Umbilical cord (tissue), 1 donor: ENCODE measurements at regions not wholly inside any gene's neighbourhood (a gene's known extent, or its start where the extent isn't known, plus 50 kb on each side); places are given as distances from the start of the nearest gene placed in this dataset.
"Not testable (repeated sequence)": the region's sequence is repeated elsewhere in the genome, so short reads cannot be mapped to it uniquely, and the experiment has no call there.

Experiments used
- DNase-seq: peaks from one replicate; pipeline ENCODE4 v3.0.0-alpha.2; 2015; ENCODE audit warnings: low spot score

DNA sequence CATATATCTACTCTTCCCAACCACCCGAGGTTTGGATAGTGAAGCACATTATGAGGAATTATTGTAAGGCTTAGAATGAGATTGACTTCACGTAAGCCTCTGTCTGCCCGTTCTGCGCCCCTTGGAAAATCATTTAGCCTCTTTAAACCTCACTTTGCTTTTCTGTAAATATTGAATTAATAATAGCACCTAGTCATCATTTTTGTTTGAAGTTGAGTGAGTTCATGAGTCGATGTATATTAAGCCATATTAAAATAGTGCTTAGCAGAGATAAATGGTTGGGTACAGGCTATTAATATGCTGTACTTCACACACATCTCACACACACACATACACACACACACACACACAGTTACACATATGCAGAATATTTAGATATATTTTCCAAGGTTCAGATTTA lies 344.8 kb upstream of the EYS start:
- DNase-seq: no peak

DNA sequence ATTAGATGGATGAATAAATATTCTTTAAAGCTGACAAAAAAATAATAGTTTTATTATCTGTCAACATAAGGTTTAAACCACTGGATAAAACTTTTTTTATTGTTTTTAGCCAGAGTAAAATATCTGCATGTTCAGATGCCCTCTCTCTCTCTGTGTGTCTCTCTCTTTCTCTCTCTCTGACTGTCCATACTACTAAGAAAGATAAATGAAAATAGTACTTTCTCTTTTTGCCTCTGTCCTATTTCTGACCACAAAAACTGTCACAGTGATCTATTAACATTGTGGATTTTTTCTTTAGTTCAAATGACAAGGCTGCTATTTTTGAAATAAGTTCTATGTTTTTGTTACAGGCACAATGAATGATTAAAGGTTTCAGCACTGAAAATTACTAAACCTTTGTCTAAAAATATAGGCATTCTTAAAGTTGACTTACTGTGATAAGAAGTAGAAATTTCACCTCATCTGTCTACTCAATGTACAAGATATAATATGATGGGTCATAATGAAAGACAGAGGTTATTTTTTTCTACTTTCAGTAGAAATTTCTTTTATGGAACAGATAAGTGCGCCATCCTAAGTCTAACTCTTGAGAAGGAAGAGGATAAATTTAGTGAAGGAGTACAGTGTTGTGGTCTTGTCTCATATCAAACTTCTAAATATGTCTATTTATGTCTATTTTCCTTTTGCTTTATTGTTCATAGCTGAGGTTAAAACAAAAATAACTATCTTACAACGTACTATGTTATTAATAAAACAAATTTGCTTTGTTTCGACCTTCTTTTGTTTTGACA lies 341.9 kb upstream of the EYS start:
- DNase-seq: no peak

DNA sequence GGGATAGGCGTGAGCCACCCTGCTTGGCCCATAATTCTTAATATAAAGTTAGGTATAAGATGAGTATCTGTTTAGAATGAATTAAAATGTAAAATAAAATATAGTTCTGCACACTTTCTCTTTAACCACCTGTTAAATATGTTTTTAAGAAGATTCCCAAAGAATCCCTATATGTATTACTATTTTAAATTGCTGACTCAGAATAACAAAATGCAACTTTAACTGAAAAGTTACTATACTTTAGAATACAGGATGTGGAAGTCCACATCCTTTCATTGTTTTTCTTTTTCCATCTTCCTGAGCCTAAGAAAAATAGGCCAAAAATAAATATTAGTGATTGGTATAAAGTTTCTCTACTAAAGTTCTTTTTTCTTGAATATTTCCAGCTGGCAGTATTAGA lies 325.6 kb upstream of the EYS start:
- DNase-seq: no peak

DNA sequence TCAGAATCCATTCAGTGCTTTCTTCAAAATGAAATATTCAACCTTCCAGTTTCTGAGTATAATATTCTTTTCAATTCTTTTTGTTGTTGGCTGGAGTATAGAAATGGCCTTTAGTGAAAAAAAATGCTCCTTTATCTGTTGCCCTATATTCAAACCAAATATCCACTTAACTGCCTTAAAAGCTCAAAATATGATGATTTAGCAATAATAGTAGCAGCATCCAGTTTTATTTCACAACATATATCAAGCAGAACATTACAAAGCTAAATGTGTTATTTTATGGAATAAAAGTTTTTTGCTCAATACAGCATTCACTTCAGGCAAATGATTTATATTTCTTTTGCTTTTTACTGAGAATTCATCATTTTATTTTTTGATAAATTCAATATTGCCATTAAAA lies 322.4 kb upstream of the EYS start:
- no peak for DNase-seq

DNA sequence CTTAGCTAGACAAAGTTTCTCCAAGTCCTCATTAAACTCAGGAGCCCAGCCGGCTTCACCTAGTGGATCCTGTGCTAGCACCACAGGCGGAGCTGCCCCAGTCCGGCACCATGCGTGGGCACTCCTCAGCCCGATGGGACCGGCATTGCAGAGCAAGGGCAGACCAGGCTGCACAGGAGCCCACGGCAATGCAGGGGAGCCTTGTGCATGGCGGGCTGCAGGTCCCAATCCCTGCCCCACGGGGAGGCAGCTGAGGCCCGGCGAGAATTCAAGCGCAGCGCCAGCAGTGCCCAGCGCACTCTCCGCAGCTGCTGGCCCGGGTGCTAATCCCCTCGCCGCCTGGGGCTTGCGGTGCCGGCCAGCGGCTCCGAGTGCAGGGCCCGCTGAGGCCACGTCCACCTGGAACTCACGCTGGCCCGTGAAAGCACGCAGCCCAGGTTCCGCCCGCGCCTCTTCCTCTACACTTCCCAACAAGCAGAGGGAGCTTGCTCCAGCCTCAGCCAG lies 292.3 kb upstream of the EYS start:
- no peak for DNase-seq

DNA sequence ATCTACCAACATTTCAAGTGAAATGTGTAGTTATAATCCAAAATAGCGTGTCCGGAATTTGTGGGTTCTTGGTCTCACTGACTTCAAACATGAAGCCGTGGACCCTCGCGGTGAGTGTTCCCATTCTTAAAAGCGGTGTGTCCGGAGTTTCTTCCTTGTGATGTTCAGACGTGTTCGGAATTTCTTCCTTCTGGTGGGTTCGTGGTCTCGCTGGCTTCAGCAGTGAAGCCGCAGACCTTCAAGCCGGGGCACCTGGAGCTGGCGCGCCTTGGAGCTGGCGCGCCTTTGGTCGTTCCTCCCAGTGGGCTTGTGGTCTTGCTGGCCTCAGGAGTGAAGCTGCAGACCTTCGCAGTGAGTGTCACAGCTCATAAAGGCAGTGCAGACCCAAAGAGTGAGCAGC lies 291.5 kb upstream of the EYS start:
- DNase-seq: no peak

DNA sequence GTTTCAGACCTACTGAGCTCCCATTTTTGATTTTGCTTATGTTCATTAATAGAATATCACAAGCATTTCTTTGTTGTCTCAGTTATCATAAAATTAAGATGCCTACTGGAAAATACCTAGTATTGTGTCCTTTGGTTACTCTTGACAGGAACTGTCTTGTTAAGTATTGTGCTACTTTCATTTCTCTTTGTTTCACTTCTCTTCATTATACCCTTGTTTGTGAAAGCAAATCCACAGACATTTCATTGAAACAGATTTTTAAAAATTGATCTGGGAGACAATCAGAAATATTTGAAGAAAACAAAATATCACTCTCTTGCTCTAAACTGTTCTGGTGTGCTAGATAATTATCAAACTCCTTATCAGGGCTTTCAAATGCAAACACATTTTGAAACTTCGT lies 290.5 kb upstream of the EYS start:
- no peak for DNase-seq

DNA sequence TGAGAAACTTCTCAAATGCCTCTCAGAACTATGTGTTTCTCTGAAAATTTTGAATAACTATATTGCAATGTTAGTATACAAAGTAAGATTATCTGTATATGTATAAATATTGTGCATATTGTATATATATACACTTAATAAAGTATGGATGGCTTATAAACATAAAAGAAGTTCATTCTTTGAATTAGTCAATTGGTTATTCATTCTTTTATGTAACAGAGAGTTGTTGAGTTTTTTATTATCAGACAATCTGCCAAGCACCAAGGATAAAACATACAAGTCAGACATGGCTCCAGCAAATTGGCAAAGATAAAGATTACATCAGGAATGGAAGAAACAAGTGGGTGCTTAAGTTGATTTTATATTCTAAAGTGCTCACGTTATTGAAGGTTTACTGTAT lies 289.1 kb upstream of the EYS start:
- DNase-seq: no peak

DNA sequence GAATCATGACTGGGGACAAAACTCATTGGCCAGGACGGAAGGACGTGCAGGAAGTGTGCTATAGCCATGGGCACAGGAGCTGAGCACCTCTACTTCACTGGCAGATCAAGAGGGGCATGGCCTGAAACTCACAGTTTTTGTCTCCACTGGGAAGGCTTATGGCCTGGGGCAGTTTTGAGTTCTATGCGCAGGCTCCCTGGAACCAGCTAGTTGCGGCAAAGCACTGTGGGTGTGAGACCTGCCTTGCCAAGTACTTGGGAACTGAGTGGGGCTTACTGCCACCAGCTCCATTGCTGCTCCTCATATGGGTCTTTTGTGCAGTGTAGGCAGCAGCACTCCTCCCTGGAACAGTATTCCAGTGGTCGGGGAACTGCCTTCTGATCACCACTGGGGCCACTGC lies 282.6 kb upstream of the EYS start:
- no peak for DNase-seq

DNA sequence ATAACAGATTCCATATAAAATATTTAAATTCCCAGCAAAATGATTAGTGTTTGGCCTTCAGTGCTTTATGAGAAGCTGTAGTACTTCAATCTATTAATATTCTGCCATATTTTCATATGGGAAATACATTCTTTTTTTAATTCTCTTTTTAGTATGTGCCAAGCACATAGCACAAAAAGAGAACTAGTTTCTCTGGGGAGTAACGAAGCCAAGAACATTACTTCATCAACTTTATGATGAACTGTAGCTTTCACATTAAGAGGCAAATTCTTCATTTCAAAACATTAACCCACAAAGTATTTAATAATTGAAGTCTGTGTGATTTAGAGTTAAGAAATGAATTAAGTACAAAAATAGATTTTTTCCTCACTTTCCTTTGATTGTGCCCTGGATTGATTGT lies 281.0 kb upstream of the EYS start:
- no peak for DNase-seq

DNA sequence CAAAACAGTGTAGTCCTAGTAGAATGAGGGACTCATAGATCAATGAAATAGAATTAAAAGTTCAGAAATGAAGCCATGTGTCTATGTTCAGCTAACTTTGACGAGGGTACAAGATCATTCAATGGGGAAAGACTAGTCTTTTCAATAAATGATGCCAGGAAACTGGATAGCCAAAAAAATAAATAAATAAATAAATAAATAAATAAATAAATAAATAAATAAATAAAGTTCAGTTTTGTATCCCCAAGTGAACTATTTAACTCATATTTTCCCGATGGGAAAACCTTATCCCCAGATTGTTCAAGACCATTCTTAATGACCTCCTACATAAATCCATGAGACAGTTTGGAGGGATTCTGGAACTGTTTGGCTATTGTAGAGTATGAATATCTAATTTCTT lies 277.1 kb upstream of the EYS start:
- DNase-seq: no peak

DNA sequence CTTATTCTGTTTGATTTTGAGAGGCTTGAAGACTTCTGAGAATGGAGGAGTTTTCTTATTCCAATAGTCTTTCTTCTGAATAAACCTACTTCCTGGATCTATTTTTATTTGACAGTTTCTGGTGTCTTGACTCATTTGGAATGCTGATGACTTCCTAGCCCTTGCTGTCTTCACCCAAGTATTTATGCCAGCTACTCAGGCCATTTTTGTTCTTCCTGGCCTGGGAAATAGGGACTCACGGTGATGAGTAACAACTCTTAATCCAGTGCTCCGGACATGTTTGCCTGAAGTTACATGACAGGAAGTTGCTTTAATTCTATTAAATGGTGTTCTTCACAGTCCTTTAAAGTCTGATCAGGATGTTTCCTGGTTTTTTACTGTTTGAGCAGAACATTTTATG lies 272.1 kb upstream of the EYS start:
- no peak for DNase-seq

DNA sequence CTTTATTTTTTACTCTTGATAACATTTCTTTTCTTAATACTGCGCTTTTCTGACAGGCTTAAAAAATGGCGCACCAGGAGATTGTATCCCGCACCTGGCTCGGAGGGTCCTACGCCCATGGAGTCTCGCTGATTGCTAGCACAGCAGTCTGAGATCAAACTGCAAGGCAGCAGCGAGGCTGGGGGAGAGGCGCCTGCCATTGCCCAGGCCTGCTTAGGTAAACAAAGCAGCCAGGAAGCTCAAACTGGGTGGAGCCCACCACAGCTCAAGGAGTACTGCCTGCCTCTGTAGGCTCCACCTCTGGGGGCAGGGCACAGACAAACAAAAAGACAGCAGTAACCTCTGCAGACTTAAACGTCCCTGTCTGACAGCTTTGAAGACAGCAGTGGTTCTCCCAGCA lies 264.2 kb upstream of the EYS start:
- not testable (repeated sequence) for DNase-seq

DNA sequence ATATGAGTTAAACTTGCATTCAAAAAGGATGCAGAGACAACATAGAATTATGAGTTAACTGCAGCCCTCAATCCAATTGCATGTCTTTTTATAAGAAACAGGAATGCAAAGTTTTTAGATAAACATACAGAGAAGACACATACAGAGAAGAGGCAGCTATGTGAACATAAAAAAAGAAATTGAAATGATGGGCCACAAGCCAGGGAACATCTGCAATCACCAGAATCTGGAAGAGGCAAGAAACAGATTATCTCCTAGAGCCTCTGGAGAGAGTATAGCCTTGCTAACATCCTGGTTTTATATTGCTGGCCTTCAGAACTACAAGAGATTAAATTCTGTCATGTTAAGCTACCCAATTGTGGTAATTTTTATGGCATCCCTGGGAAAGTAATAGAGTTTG lies 257.2 kb upstream of the EYS start:
- DNase-seq: peak; percentile 24

DNA sequence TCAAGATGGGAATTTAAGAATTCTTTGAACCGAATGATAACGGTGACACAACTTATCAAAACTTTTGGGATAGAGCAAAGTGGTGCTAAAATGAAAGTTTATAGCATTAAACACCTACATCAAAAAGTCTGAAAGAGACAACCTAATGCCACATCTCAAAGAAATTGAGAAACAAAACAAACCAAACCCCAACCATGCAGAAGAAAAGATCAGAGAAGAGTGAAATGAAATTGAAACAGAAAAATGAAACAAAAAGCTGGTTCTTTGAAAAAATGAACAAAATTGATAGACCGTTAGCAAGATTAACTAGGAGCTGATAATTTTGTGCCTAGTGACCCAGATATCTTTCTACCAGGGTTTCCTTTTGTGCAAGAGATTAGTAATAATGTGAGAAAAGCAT lies 248.0 kb upstream of the EYS start:
- DNase-seq: no peak

DNA sequence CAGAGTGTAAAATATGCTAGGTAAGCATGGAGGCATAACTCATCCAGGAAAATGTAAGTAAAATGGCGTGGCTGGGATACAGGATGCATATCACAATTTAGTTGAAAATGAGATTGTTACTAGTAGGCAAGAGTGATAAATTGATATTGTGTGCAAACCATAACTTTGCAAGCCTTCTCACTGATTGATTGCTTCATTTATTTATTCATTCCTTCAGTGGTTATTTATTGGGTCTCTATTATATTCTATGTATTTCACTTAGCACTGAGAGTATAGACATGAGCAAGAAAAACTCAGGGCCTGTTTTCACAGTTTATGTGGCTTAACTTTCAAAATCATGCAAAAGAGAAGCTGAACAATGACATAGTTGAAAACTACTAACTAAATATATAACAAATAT lies 241.0 kb upstream of the EYS start:
- DNase-seq: no peak

DNA sequence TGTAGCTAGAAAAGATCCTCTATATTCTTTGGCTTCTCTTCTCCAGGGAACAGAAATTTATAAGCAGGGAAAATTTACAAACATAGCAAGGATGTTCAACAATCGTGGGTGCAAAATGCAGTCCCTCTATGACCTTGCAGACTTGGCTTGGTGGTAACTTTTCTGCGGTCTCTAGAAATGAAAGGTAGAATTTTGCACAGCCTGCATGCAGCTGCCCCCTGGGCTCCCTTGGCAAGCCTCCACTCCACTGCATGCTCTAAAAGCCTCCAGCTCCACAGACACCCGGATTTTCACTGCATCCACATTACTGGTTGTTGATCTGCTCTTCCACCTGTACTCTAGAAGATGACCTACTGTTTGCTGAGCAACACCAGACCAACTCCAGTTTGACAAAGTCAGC lies 236.5 kb upstream of the EYS start:
- no peak for DNase-seq

DNA sequence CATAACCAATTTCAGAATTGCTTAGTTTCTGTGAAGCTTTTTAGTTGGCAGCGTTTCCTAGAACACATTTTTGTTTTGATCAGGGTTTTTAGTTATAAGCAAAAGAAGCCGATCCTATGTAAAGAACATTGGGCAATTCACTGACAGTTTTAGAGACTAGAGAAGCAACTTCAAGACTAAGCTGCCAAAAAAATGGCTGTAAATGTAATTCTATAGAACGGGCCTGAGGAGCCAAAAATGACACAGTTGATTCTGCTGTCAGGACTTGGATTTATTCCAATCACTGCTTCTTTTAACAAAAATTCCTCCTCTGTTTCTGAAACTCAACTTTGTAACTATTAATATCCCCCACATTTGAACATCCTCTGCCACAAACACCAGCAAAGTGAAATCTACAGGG lies 236.0 kb upstream of the EYS start:
- peak; percentile 44 for DNase-seq

DNA sequence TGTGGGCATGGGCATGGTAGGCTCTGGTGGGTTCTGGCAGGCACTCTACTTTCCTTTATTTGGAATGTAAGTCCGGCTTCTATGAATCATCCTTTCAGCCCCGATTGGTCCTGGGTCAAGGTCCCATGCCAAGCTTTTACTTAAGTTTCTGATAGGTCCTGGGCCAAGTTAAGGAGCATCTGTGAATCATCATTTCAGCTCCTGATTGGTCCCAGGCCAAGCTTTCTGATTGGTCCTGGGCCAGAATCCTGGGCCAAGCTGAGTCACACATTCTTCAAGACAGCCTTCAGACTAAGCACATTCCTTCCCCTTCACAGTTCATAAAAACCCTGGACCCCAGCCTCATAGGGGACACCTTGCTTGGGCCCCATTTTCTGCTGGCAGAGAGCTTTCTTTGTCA lies 231.0 kb upstream of the EYS start:
- peak; percentile 17 for DNase-seq

DNA sequence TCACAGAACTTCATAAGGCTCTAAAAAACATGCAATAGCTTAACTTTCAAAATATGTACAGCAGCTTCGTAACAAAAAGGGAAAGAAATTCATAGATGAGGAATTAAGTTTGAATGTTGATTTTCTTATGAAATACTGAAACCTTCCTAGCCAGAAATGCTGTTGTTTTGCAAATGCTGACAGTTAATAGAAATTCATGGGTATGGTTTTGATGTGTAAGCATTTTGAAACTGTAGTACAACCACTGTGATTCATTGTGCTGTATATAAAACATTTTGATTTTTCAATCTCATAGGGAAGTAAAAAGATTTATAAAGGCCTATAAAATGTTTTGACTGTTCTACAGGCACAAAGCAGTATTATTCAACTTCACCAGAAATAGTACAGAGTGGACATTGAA lies 228.4 kb upstream of the EYS start:
- no peak for DNase-seq

DNA sequence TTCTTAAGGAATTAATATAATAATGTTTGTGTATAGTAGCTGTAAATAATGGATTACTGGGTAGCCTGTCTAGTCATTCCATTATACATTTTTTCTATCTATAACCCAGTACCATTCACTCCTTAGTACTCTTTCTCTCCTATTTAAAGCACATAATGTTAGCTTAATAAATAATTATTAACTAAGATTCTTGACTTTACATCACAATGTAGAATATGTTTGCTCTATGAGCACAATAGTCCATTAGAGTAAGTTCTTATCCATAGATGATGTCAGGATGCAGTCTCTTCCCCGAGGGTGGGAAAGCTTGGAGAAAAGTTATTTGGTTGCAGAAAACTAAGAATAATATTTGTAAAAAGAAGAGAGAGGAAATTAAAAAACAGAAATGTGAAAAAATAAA lies 226.4 kb upstream of the EYS start:
- DNase-seq: no peak

DNA sequence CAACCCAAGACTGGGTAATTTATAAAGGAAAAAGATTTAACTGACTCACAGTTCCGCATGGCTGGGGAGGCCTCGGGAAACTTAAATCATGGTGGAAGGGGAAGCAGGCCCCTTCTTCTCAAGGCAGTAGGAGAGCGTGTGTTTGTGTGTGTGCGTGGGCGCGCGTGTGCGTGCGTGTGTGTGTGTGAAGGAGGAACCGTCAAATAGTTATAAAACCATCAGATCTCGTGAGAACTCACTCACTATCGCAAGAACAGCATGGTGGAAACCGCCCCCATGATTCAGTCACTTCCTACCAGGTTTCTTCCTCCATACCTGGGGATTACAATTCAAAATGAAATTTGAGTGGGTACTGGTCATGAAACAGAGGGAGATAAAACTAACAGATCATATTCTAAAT lies 220.1 kb upstream of the EYS start:
- no peak for DNase-seq

DNA sequence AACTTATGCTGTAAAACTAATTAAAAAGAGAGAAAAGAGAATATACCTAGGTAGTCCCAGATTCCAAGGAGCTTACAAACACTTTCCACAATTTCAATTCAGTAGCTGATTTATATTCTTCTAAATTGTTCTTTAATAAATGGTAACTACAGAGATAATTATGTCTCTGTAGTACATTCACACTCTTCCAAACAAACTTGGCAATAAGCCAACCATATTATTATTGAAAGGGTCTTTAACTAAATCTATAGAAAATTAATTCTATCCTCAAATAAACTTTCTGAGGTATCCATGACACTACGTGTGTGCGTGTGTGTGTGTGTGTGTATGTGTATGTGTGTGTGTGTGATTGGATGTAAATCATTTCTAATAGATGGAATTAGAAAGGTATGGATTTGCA lies 217.4 kb upstream of the EYS start:
- DNase-seq: no peak

DNA sequence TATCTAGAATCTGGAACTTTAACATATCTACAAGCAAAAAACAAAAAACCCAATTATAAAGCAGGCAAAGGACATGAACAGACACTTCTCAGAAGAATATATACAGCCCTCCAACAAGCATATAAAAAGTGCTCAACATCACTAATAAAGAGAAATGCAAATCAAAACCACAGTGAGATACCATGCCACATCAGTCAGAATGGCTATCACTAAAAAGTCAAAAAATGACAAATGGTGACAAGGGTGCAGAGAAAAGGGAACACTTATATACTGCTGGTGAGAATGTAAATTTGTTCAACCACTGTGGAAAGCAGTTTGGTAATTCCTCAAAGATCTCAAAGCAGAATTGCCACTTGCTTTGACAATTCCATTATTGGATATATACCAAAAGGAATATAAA lies 215.0 kb upstream of the EYS start:
- DNase-seq: no peak
